ENCODE measurements at regions not wholly inside any gene's neighbourhood (a gene's known extent, or its start where the extent isn't known, plus 50 kb on each side); places are given as distances from the start of the nearest gene placed in this dataset.

- H3K9ac ChIP-seq (replicated peaks; ENCODE audit: extremely low read depth, insufficient read depth, low read length): no peak overlapping the region
- CTCF ChIA-PET: no interaction called here
Measured at GRCh38 chr5:124401476-124402143, 344.8 kb downstream of the ZNF608 start.

More at GRCh38 chr5:124401476-124402143, 344.8 kb downstream of the ZNF608 start:
- intact Hi-C loops (cut with micrococcal nuclease) (no loop called here), dilution Hi-C loops (cut with MboI; ENCODE audit: extremely low pct_ligation_motif_present, low sequenced_read_pairs) (no loop called here)
- H4K20me1 ChIP-seq (replicated peaks; ENCODE audit: control insufficient read depth, extremely low read depth, insufficient read depth, low read length): no peaks in the 10 kb centered on the region
- FAIRE-seq: peak; percentile 21
- H3K9me1 ChIP-seq (replicated peaks; ENCODE audit: control insufficient read depth, extremely low read depth, insufficient read depth, low read length): no peaks in the 10 kb centered on the region
- no peaks in the 10 kb centered on the region for H3K4me1 ChIP-seq (ENCODE audit: control insufficient read depth, extremely low read depth, insufficient read depth, low read length)
- no peak overlapping the region for H3K4me3 ChIP-seq (replicated peaks in 1 of 3; ENCODE audit: insufficient read depth in 1 of 3, low read depth in 1 of 3, low read length in 3 of 3)
- TF ChIP-seq POLR2AphosphoS5 (IDR thresholded peaks at IDR 0.05; ENCODE audit: insufficient read depth, low read depth, low read length) (no peak), CTCF (IDR thresholded peaks at IDR 0.05; ENCODE audit: extremely low read depth in 1 of 2, insufficient read depth in 1 of 2, low read depth in 1 of 2, low read length in 2 of 2) (no peak), FOS (IDR thresholded peaks at IDR 0.05; ENCODE audit: borderline replicate concordance, insufficient read depth, low read length) (no peak), JUN (IDR thresholded peaks at IDR 0.05; ENCODE audit: borderline replicate concordance, insufficient read depth, insufficient read length, low read depth) (no peak), GATA2 (IDR thresholded peaks at IDR 0.05; ENCODE audit: insufficient read depth, insufficient read length, low read depth, low read length) (no peak), EZH2 (IDR thresholded peaks at IDR 0.05; ENCODE audit: borderline replicate concordance, low read depth, low read length, severe bottlenecking) (no peak), MAX (IDR thresholded peaks at IDR 0.05; ENCODE audit: insufficient read depth, insufficient read length) (no peak), POLR2A (IDR thresholded peaks at IDR 0.05; ENCODE audit: low read depth, low read length) (no peak), MYC (IDR thresholded peaks at IDR 0.05; ENCODE audit: low read depth, low read length) (no peak)
- H3K79me2 ChIP-seq (ENCODE audit: control insufficient read depth, insufficient read depth, low read length): no peaks in the 10 kb centered on the region
- no peaks in the 10 kb centered on the region for H3K9me3 ChIP-seq (replicated peaks; ENCODE audit: control insufficient read depth, insufficient read depth, low read length)
- no peak overlapping the region for H3K4me2 ChIP-seq (ENCODE audit: insufficient read depth, low read length)
- DNase-seq (ENCODE audit: low read depth, low spot score): no peak
- H3K27me3 ChIP-seq (ENCODE audit: control insufficient read depth in 2 of 2, insufficient read depth in 2 of 2, low read length in 2 of 2): peaks cover 0 to 3% of the 10 kb centered on the region in 2 experiments
- H3K36me3 ChIP-seq (ENCODE audit: control insufficient read depth in 2 of 2, extremely low read depth in 1 of 2, insufficient read depth in 2 of 2, low read length in 2 of 2): no peaks in the 10 kb centered on the region
- H2AFZ ChIP-seq (ENCODE audit: low read depth, low read length): no peak overlapping the region
- H3K27ac ChIP-seq (ENCODE audit: insufficient read depth, low read depth, low read length): no peak overlapping the region
- POLR2A ChIA-PET: no interaction called here
- BruUV-seq (replicated peaks): no TSS peak

Measured in endothelial cell of umbilical vein (primary cell).